Skin epidermis (tissue), 12 donors: ENCODE measurements at regions not wholly inside any gene's neighbourhood (a gene's known extent, or its start where the extent isn't known, plus 50 kb on each side); places are given as distances from the start of the nearest gene placed in this dataset.
"Not testable (repeated sequence)": the region's sequence is repeated elsewhere in the genome, so short reads cannot be mapped to it uniquely, and the experiment has no call there.

ENCODE experiments used
- H3K27ac ChIP-seq, 21 experiments: fragments of 200-600 bp; sonication (generic) in 11 of 21; one replicate each; pipeline ENCODE4 v1.5.0; 2020; ENCODE audit warnings: mild to moderate bottlenecking in 3 of 21, inconsistent platforms in 2 of 21, moderate library complexity in 2 of 21
- H3K4me3 ChIP-seq, 7 experiments: fragments of 200-600 bp; sonication (generic) in 2 of 7; one replicate each; pipeline ENCODE4 v1.5.0; 2020; ENCODE audit warnings: inconsistent platforms in 2 of 7, mild to moderate bottlenecking in 2 of 7, moderate library complexity in 1 of 7

DNA sequence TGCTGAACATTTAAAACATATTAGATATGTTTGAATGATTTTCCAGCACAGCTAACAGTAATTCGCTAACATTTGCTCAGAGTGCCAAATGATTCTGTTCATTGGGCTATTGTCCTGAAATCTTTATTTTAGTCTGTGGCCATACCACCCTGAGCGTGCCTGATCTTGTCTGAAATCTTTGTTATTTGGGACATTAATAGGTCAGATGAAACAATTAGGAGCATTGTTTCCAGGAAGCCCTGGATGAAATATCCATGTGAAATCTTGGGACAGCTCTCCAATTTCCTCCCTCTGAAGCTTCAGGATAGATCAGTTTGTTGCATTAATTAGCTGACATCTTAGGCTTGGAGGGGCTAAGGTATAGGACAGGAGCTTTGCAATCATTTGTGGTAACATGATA, 512.0 kb downstream of the KIF20B start:
- no peak overlapping the region for H3K4me3 ChIP-seq
- H3K27ac ChIP-seq: no peak overlapping the region

DNA sequence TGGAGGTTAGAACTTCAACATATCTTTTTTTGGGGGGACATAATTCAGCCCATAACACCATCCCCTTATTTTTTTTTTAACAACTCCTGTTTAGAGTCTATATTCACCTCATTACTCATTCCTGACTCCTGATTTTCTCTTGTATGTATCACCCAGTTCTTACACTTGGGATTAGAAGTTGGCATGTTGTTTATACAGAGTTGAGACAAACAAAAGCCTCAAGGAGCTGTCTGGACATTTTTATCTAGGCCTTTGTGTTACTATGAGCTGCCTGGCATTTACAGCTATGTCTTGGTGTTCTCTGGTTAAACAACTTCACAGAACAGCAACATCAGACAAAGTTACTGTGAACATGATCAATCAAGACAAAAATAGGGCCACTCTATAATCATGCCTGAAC, 517.5 kb downstream of the KIF20B start:
- no peak overlapping the region for H3K4me3 ChIP-seq
- no peak overlapping the region for H3K27ac ChIP-seq

DNA sequence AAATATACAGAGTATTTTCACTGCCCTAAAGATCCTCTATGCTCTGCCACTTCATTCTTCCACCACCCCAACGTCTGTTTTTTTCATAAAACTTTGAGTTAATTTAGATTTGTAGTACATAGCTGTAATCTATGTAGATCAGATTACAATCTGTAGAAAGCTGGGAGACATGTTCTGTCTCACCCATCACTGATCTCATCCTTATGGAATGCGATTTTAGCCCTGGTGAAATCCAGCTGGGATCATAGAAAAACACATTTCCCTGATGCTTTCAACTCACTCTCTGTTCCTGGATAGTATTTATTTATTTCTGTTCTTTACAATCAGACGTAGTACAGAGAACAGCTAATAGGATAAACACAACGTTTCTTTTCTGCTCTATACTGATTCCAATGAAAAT, 521.0 kb downstream of the KIF20B start:
- Histone ChIP-seq H3K27ac (no peak overlapping the region), H3K4me3 (no peak overlapping the region)

DNA sequence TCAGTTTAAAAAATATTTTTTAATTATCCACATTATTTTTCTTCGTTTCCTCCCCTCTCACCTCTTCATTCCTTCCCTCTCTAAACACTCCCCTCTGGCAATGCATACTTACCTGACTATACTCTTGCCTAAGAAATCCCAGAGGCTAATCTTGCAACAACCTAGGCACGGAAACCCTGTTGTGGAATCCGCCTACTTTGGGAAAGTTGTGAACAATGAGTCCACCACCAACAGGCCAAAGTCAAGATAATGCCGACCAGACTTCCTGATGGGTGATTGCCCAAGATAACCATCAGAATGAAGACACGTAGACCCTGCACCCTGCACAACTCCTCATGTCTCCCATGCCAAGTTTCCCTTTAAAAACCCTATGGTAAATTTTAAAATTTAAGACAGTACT, 521.5 kb downstream of the KIF20B start:
- Histone ChIP-seq H3K4me3 (no peak overlapping the region), H3K27ac (no peak overlapping the region)

DNA sequence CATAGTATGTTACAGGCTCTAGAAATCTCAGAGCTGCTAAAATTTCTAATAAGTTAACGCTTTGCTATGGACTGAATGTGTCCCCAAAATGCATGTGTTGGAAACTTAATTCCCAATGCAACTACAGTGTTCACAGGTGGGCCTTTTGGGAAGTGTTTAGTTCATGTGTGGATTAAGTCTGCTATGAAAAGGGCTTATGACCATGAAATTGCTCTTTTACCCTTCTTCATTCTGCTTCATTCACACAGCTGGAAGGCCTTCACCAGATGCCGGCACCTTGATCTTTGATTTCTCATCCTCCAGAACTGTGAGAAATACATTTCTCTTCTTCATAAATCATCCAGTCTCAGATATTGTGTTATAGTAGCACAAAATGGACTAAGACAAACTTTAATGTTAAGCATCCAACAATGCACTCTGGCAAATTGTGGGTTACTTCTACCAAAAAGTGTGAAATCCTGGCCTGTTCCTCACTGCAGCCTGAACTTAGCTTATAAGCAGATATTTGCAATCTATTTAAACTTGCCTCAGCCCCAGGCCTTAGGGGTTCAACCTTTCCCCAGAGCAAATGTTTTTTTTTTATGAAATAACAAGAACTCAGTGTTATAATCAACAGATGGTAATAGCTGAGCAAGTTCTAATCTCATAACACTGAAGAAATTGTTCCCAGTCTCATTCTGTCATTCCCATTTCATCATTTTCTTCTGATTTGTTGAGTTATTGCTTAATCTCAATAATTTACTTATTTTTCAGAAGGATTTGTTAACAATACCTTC, 523.6 kb downstream of the KIF20B start:
- H3K27ac ChIP-seq: no peak overlapping the region
- no peak overlapping the region for H3K4me3 ChIP-seq

DNA sequence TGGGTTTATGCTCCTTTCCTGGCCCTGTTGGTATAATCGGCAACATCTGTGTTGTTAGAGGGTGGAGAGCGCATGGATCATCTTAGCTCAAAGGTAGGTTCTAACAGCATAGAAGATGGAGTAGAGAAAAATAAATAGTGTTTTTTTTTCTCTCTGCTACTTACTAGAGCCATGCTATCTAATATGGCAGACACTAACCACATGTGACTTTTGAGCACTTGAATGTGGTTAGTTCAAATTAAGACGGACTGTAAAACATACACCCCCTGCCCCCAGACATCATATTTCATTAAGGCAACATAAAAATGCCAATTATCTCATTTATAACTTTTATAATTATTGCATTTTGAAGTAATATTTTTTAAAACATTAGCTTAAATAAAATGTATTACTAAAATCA, 525.1 kb downstream of the KIF20B start:
- H3K4me3 ChIP-seq: no peak overlapping the region
- H3K27ac ChIP-seq: no peak overlapping the region

DNA sequence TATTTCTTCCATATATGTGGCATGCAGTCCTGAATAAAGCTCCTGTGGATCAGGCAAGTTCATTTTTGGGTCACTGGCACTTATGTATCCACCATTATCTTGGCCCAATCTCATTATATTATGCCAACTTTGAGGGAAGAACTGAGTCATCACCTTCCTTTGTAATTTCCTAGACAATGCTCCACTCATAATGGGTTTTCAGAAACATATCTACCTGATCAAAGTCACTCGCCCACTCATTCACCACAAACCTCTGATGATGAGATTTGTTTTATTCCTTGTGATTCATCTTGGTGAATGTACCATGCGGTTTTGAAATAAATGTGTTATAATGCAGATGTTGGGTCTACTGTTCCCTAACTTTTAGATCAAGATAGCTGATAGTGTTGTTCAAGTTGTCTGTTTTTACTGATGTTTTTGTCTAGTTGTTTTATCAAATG, 525.8 kb downstream of the KIF20B start:
- no peak overlapping the region for H3K4me3 ChIP-seq

DNA sequence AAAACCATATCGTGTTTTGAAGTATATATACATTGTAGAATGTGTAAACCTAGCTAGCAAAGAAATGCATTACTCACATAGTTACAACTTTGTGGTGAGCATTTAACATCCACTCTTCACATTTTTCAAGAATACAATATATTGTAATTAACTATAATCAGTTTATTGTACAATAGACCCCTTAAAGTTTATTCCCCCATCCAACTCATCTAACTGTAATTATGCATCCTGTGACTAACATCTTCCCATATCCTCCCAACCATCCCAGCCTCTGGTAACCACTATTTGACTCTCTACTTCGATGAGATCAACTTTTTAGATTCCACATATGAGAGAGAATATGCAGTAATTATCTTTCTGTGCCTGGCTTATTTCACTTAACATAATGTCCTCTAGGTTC, 526.4 kb downstream of the KIF20B start:
- H3K27ac ChIP-seq: no peak overlapping the region
- no peak overlapping the region for H3K4me3 ChIP-seq

More for the DNA sequence above, 525.8 kb downstream of the KIF20B start:
- H3K27ac ChIP-seq: no peak overlapping the region

DNA sequence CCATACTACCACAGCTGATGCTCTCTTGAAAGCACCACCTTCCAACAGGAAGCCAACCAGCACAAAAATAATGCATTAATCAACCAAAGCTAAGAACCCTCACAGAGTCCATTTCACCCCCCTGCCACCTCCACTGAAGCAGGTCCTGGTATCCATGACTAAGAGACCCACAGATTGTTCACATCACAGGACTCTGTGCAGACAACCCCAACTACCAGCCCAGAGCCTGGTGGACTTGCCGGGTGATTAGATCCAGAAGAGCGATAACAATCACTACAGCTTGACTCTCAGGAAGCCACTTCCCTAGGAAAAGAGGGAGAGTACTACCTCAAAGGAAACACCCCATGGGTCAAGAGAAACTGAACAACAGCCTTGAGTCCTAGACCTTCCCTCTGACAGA, 528.1 kb downstream of the KIF20B start:
- no peak overlapping the region for H3K27ac ChIP-seq
- no peak overlapping the region for H3K4me3 ChIP-seq

DNA sequence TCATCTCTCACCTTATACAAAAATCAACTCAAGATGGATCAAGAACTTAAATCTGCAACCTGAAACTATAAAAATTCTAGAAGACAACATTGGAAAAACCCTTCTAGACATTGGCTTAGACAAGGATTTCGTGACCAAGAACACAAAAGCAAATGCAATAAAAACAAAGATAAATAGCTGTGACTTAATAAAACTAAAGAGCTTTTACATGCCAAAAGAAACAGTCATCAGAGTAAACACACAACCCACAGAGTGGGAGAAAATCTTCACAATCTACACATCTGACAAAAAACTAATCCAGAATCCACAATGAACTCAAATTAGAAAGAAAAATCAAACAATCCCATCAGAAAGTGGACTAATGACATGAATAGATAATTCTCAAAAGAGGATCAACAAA, 532.4 kb downstream of the KIF20B start:
- not testable (repeated sequence) for H3K27ac ChIP-seq, H3K4me3 ChIP-seq

DNA sequence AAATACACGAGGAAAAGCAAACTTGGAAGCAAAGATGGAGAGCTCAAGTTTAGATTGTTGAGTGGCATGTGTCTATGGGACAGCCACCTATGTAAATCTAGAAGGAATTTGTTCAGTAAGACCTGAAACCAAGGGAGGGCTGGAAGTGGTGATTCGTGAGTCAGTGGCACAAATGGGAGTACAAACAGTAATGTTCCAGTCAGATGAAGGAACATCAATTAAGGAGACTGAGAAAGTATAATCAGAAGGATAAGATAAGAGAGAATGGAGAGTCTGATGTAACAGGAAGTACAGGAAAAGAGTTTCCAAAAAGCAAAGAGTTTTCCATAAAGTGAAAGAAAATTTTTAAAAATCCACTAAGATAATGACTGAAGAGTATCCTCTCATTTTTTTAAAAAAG, 544.2 kb downstream of the KIF20B start:
- Histone ChIP-seq H3K27ac (no peak overlapping the region), H3K4me3 (no peak overlapping the region)

DNA sequence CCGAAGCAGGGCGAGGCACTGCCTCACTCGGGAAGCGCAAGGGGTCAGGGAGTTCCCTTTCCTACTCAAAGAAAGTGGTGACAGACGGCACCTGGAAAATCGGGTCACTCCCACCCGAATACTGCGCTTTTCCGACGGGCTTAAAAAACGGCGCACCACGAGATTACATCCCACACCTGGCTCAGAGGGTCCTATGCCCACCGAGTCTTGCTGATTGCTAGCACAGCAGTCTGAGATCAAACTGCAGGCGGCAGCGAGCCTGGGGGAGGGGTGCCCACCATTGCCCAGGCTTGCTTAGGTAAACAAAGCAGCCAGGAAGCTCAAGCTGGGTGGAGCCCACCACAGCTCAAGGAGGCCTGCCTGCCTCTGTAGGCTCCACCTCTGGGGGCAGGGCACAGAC, 549.4 kb downstream of the KIF20B start:
- H3K4me3 ChIP-seq, H3K27ac ChIP-seq: not testable (repeated sequence)

DNA sequence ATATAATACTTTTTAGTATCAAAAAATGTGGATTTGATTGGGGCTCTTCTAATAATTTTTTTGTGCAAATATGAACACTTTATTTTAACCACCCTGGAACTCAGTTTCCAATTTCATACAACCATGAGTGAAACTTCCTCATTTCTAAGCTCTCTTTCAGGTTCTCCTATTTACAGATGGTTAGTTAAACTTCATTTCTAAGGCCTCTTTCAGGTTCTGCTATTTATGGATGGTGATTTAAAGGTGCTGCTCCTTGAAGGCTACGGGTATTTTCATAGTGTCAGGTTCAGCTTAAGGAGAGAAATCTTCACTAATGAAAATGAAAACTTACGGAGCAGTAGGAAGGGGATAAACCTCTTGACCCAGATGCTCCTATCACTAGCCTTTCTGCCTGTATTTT, 568.3 kb downstream of the KIF20B start:
- H3K4me3 ChIP-seq: no peak overlapping the region
- H3K27ac ChIP-seq: no peak overlapping the region

DNA sequence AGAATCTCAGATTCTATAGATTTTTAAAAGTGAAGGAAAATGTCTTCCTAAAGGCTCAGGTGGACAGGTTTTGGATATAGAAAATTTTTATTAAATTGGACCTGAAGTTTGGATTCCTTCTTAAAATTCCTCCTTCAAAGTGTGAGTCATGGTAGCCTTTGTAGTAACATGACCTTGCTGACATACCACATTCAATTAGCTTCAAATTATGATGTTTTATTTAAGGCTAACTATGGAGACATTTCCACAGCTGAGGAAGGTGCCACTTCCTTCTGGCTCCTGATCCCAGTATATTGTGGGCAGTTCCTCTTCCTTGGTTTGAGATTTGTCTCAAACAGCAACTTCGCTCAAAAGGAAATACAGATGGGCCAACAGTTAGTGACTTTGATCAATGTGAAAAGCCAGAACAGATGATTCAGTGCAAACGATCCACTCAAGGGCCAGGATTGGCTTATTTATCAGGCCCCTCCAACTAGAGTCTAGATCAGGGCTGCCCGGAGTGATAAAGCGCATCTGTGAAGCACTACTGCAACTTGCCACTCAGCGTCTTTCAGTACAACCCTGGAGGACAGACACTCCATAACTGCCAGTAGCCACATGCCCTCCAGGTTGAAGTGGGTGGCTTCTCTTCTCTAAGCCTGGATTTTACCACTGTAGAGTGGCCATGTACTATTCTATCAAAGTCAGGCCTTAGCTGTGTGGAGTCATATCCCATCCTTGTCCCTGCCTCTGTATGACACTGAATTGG, 573.5 kb downstream of the KIF20B start:
- H3K27ac ChIP-seq: no peak overlapping the region
- no peak overlapping the region for H3K4me3 ChIP-seq

DNA sequence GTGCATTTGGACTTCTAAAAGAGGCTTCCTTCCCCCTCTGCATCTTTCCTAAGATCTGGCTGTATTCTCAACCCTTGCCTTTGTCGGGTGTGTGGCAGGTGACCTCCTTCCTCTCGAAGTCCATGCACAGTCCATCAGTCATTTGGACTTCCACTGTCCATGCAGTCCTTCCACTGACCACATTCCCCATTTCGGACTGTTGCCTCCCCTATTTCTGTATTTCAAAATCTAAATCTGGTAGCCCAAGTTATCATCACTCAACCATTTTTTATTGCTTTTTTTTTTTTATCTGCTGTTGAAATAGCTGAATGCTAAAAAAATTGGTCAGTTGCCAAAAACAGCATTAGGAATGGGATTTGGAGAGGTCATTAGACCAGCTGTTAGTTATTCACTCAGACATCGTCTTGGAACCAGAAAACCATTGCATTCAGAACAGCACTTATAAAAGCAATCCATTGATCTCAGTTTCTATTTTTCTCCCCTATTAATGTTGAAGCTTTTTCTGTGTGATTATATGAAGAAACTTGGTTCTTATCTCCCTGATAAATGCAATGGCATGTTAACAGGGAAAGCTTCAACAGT, 575.6 kb downstream of the KIF20B start:
- Histone ChIP-seq H3K4me3 (no peak overlapping the region), H3K27ac (no peak overlapping the region)

DNA sequence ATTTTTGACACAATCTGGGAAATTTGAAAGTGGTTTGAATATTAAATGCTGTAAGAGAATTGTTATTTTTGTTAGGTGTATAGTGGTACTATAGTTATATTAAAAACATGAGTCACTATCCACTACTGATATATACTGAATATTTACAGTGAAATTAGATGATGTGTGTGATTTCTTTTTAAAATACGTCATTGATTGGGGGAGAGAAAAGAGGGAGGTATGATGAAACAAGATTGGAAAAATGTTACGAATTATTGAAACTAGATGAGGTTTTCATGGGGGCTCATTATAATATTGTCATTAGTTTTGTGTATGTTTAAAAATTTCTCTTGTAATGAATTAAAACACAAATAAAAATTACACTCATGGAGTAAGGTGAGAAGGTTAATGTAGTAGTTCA, 571.4 kb downstream of the HTR7 start:
- H3K4me3 ChIP-seq: no peak overlapping the region
- no peak overlapping the region for H3K27ac ChIP-seq

DNA sequence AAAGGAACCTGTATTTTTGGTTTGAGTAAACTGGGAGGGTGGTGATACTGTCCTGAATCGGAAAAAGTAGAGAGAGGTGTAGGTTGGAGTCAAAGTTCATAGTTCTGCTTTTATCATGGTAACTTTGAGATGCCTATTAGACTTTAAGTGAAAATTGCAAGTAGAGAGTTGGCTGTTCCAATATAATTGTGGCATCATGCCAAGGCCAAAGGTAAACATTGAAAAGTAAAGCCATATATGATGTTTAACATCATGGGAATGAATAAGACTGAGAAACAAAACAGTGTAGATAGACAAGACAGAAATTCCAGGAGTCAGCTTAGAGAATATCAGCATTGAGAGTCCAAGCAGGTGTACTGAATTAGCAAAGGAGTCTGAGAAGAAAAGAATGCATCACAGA, 570.9 kb downstream of the HTR7 start:
- H3K27ac ChIP-seq: no peak overlapping the region
- no peak overlapping the region for H3K4me3 ChIP-seq

DNA sequence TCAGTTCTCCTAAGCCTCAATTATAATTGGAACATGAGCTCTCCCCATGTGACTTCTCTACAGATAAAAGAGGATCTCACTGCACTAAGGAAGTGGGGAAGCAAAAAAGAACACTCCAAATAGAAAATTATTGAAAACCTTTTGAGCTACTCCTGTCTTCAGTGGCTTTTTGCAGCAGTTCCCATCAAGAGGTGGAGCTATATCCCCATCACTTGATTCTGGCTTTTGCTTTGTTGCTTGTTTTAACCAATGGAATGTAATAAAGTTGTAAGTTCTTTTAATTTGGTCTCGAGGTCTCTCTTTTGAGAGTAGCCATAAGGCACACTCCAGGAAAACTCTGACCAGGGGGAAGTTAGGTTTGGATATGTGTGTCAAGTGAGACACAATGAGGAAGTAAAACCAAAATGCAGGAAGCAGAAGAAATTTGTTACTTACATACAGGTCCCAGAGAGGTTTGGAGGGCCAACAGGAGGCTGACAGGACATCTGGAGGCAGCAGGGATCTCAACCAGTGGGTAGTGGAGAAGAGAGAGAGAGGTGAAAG, 569.4 kb downstream of the HTR7 start:
- H3K27ac ChIP-seq: no peak overlapping the region
- H3K4me3 ChIP-seq: no peak overlapping the region

DNA sequence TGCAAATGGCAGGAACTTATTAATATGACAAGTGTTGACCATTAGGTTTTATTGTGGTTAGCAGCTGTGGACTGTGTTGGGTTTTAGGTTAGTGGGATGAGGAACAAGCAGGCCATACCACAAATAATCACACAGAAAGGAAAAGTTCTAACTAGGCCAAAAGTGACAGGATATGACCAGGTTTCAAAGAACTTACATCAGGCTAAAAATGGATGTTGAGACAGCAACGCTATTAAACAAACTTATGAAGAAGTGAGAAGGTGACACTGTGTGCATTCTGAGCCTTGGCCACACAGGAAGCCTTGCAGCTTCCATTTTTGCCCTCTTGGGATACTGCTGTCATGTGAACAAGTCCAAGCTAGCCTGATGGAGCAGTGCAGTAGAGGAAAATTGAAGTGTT, 568.8 kb downstream of the HTR7 start:
- Histone ChIP-seq H3K4me3 (no peak overlapping the region), H3K27ac (no peak overlapping the region)

DNA sequence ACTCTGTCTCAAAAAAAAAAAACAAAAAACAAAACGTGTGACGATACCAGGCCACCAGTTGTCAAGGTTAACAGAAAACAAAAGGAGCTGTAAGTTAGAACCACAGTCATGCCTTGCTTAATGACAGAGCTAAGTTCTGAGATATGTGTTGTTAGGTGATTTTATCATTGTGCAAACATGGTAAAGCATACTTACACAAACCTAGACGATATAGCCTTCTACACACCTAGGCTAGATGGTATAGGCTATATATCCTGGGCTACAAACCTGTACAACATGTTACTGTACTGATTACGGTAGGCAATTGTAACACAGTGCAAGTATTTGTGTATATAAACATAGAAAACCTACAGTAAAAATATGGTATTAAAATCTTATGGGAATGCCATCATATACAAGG, 564.2 kb downstream of the HTR7 start:
- no peak overlapping the region for H3K27ac ChIP-seq
- H3K4me3 ChIP-seq: no peak overlapping the region
